ENCODE measurements at regions not wholly inside any gene's neighbourhood (a gene's known extent, or its start where the extent isn't known, plus 50 kb on each side); places are given as distances from the start of the nearest gene placed in this dataset.
"Not testable (repeated sequence)": the region's sequence is repeated elsewhere in the genome, so short reads cannot be mapped to it uniquely, and the experiment has no call there.

GRCh38 chr3:153783106-153783505 lies 338.1 kb upstream of the ARHGEF26 start:
- Histone ChIP-seq H3K36me3 (no peaks in the 10 kb centered on the region), H3K27me3 (no peaks in the 10 kb centered on the region), H3K4me3 (no peak overlapping the region), H3K9me3 (no peaks in the 10 kb centered on the region), H3K27ac (no peak overlapping the region), H3K4me1 (no peaks in the 10 kb centered on the region)
- intact Hi-C loops (cut with DNase I; ENCODE audit: low total_unique reads), result no loop called here
- DNase-seq (ENCODE audit: low spot score in 2 of 2), result no peak
- TF ChIP-seq POLR2A (IDR thresholded peaks at IDR 0.05), result no peak

- Histone ChIP-seq H3K4me3 (no peak overlapping the region), H3K9me3 (no peaks in the 10 kb centered on the region), H3K27ac (no peak overlapping the region), H3K4me1 (no peaks in the 10 kb centered on the region), H3K36me3 (no peaks in the 10 kb centered on the region), H3K27me3 (no peaks in the 10 kb centered on the region)
- no peak for DNase-seq (ENCODE audit: low spot score in 2 of 2)
- intact Hi-C loops (cut with DNase I; ENCODE audit: low total_unique reads), result no loop called here
- TF ChIP-seq POLR2AphosphoS5 (IDR thresholded peaks at IDR 0.05) (no peak), POLR2A (IDR thresholded peaks at IDR 0.05) (no peak), CTCF (IDR thresholded peaks at IDR 0.05) (no peak)
These were observed 337.3 kb upstream of the ARHGEF26 start for GRCh38 chr3:153783741-153784480.

GRCh38 chr3:153785901-153786300 lies 335.3 kb upstream of the ARHGEF26 start:
- H3K27ac ChIP-seq, result no peak overlapping the region
- no peaks in the 10 kb centered on the region for H3K4me1 ChIP-seq
- TF ChIP-seq POLR2AphosphoS5 (IDR thresholded peaks at IDR 0.05) (no peak), POLR2A (IDR thresholded peaks at IDR 0.05) (no peak), CTCF (IDR thresholded peaks at IDR 0.05) (no peak)
- intact Hi-C loops (cut with DNase I; ENCODE audit: low total_unique reads), result no loop called here
- no peaks in the 10 kb centered on the region for H3K36me3 ChIP-seq
- H3K9me3 ChIP-seq, result no peaks in the 10 kb centered on the region
- H3K4me3 ChIP-seq, result no peak overlapping the region
- no peak for DNase-seq (ENCODE audit: low spot score in 2 of 2)
- no peaks in the 10 kb centered on the region for H3K27me3 ChIP-seq

GRCh38 chr3:153789380-153789779 lies 331.8 kb upstream of the ARHGEF26 start:
- Histone ChIP-seq H3K4me1 (no peaks in the 10 kb centered on the region), H3K36me3 (no peaks in the 10 kb centered on the region), H3K4me3 (no peak overlapping the region), H3K27ac (no peak overlapping the region), H3K9me3 (no peaks in the 10 kb centered on the region), H3K27me3 (no peaks in the 10 kb centered on the region)
- intact Hi-C loops (cut with DNase I; ENCODE audit: low total_unique reads), result no loop called here
- TF ChIP-seq POLR2A (IDR thresholded peaks at IDR 0.05), result no peak
- no peak for TF ChIP-seq POLR2AphosphoS5 (IDR thresholded peaks at IDR 0.05)
- no peak for TF ChIP-seq CTCF (IDR thresholded peaks at IDR 0.05)
- no peak for DNase-seq (ENCODE audit: low spot score in 2 of 2)

- H3K27ac ChIP-seq; H3K27me3 ChIP-seq; DNase-seq (ENCODE audit: low spot score in 2 of 2); intact Hi-C loops (cut with DNase I; ENCODE audit: low total_unique reads); H3K9me3 ChIP-seq; H3K4me3 ChIP-seq; H3K36me3 ChIP-seq; H3K4me1 ChIP-seq: not testable (repeated sequence)
These were observed 324.1 kb upstream of the ARHGEF26 start for GRCh38 chr3:153797056-153797455.

- intact Hi-C loops (cut with DNase I; ENCODE audit: low total_unique reads), result no loop called here
- H3K27me3 ChIP-seq, result no peaks in the 10 kb centered on the region
- no peak overlapping the region for H3K27ac ChIP-seq
- DNase-seq (ENCODE audit: low spot score in 2 of 2), result no peak
- H3K4me1 ChIP-seq, result no peaks in the 10 kb centered on the region
- no peaks in the 10 kb centered on the region for H3K36me3 ChIP-seq
- H3K4me3 ChIP-seq, result no peak overlapping the region
- TF ChIP-seq POLR2AphosphoS5 (IDR thresholded peaks at IDR 0.05) (no peak), CTCF (IDR thresholded peaks at IDR 0.05) (no peak), POLR2A (IDR thresholded peaks at IDR 0.05) (no peak)
- no peaks in the 10 kb centered on the region for H3K9me3 ChIP-seq
These were observed 312.1 kb upstream of the ARHGEF26 start for GRCh38 chr3:153809097-153809496.

All from breast epithelium (tissue), 4 donors.